NCI-H526 (cell line): ENCODE measurements at regions not wholly inside any gene's neighbourhood (a gene's known extent, or its start where the extent isn't known, plus 50 kb on each side); places are given as distances from the start of the nearest gene placed in this dataset.

Experiments
- DNase-seq, 2 experiments: peaks; one replicate each; lab custom pipeline; 2025; lab: John Stamatoyannopoulos, UW

GRCh38 chr13:81670048-81670447, 1329.1 kb upstream of the SPRY2 start:
- DNase-seq, result no peak

- DNase-seq, result no peak
Measured at GRCh38 chr13:81664872-81665271, 1323.9 kb upstream of the SPRY2 start.

- DNase-seq, result no peak
Measured at GRCh38 chr13:81659984-81660383, 1319.1 kb upstream of the SPRY2 start.

GRCh38 chr13:81658598-81659370, 1317.9 kb upstream of the SPRY2 start:
- peak; percentile 17 to 53 for DNase-seq

- peak in 1 of 2 experiments; percentile 64 for DNase-seq
Measured at GRCh38 chr13:81639984-81640582, 1299.2 kb upstream of the SPRY2 start.

- no peak for DNase-seq
Measured at GRCh38 chr13:81637457-81637856, 1296.5 kb upstream of the SPRY2 start.

GRCh38 chr13:81636120-81636519, 1295.2 kb upstream of the SPRY2 start:
- no peak for DNase-seq

- no peak for DNase-seq
Measured at GRCh38 chr13:81615031-81615430, 1274.1 kb upstream of the SPRY2 start.

- DNase-seq, result peak in 1 of 2 experiments; percentile 30
Measured at GRCh38 chr13:81610644-81611043, 1269.7 kb upstream of the SPRY2 start.

- no peak for DNase-seq
Measured at GRCh38 chr13:81609335-81609734, 1268.4 kb upstream of the SPRY2 start.

GRCh38 chr13:81606074-81606473, 1265.1 kb upstream of the SPRY2 start:
- DNase-seq, result no peak

GRCh38 chr13:81602241-81602640, 1261.3 kb upstream of the SPRY2 start:
- DNase-seq, result no peak

GRCh38 chr13:81597101-81597500, 1256.2 kb upstream of the SPRY2 start:
- DNase-seq, result no peak

GRCh38 chr13:81596224-81596753, 1255.4 kb upstream of the SPRY2 start:
- no peak for DNase-seq

GRCh38 chr13:81591528-81592220, 1250.7 kb upstream of the SPRY2 start:
- no peak for DNase-seq

- no peak for DNase-seq
Measured at GRCh38 chr13:81582381-81582780, 1241.5 kb upstream of the SPRY2 start.

- DNase-seq, result no peak
Measured at GRCh38 chr13:81577601-81578195, 1236.8 kb upstream of the SPRY2 start.

- DNase-seq, result peak; percentile 80 to 82
Measured at GRCh38 chr13:81568824-81569223, 1227.9 kb upstream of the SPRY2 start.

GRCh38 chr13:81565849-81566248, 1224.9 kb upstream of the SPRY2 start:
- DNase-seq, result no peak

GRCh38 chr13:81563091-81563490, 1222.2 kb upstream of the SPRY2 start:
- DNase-seq, result no peak

- no peak for DNase-seq
Measured at GRCh38 chr13:81562598-81562997, 1221.7 kb upstream of the SPRY2 start.

- DNase-seq, result no peak
Measured at GRCh38 chr13:81551036-81551435, 1210.1 kb upstream of the SPRY2 start.
